ENCODE measurements at regions not wholly inside any gene's neighbourhood (a gene's known extent, or its start where the extent isn't known, plus 50 kb on each side); places are given as distances from the start of the nearest gene placed in this dataset.
"Not testable (repeated sequence)": the region's sequence is repeated elsewhere in the genome, so short reads cannot be mapped to it uniquely, and the experiment has no call there.

- not testable (repeated sequence) for H3K4me3 Mint-ChIP-seq; H3K36me3 Mint-ChIP-seq; ATAC-seq; H3K9me3 Mint-ChIP-seq; DNase-seq (ENCODE audit: low spot score in 2 of 2); H3K4me1 Mint-ChIP-seq; H3K27ac Mint-ChIP-seq
Measured at GRCh38 chr2:193352665-193353242, 1158.0 kb upstream of the TMEFF2 start.

- H3K27ac Mint-ChIP-seq: no peak overlapping the region
- H3K4me1 Mint-ChIP-seq: peaks cover 8% of the 10 kb centered on the region
- no peak overlapping the region for H3K4me3 Mint-ChIP-seq
- ATAC-seq (peak; percentile 26), DNase-seq (ENCODE audit: low spot score in 2 of 2) (no peak)
- H3K36me3 Mint-ChIP-seq: no peaks in the 10 kb centered on the region
- H3K9me3 Mint-ChIP-seq: no peaks in the 10 kb centered on the region
Measured at GRCh38 chr2:193350509-193350908, 1155.8 kb upstream of the TMEFF2 start.

- DNase-seq (ENCODE audit: low spot score in 2 of 2) (no peak), ATAC-seq (peak; percentile 53)
- Mint-ChIP-seq H3K9me3 (no peaks in the 10 kb centered on the region), H3K4me1 (peaks cover 8% of the 10 kb centered on the region), H3K36me3 (no peaks in the 10 kb centered on the region), H3K4me3 (no peak overlapping the region), H3K27ac (no peak overlapping the region)
Measured at GRCh38 chr2:193349642-193350041, 1154.9 kb upstream of the TMEFF2 start.

GRCh38 chr2:193348055-193348454, 1153.3 kb upstream of the TMEFF2 start:
- ATAC-seq (no peak), DNase-seq (ENCODE audit: low spot score in 2 of 2) (no peak)

GRCh38 chr2:193336781-193337180, 1142.0 kb upstream of the TMEFF2 start:
- no peaks in the 10 kb centered on the region for H3K36me3 Mint-ChIP-seq
- DNase-seq (ENCODE audit: low spot score in 2 of 2) (no peak), ATAC-seq (no peak)
- no peak overlapping the region for H3K27ac Mint-ChIP-seq
- H3K4me1 Mint-ChIP-seq: no peaks in the 10 kb centered on the region
- H3K4me3 Mint-ChIP-seq: no peak overlapping the region
- H3K9me3 Mint-ChIP-seq: peaks cover 6% of the 10 kb centered on the region

More at GRCh38 chr2:193348055-193348454, 1153.3 kb upstream of the TMEFF2 start:
- peak overlapping the region; percentile 77 for H3K27ac Mint-ChIP-seq
- H3K36me3 Mint-ChIP-seq: no peaks in the 10 kb centered on the region
- no peaks in the 10 kb centered on the region for H3K9me3 Mint-ChIP-seq
- peak overlapping the region; percentile 37 for H3K4me3 Mint-ChIP-seq
- peaks cover 8% of the 10 kb centered on the region for H3K4me1 Mint-ChIP-seq

- Mint-ChIP-seq H3K36me3 (no peaks in the 10 kb centered on the region), H3K27ac (no peak overlapping the region), H3K4me1 (no peaks in the 10 kb centered on the region), H3K9me3 (peaks cover 6% of the 10 kb centered on the region), H3K4me3 (no peak overlapping the region)
- ATAC-seq: no peak
- no peak for DNase-seq (ENCODE audit: low spot score in 2 of 2)
Measured at GRCh38 chr2:193334401-193334800, 1139.7 kb upstream of the TMEFF2 start.

- Mint-ChIP-seq H3K9me3 (peaks cover 6% of the 10 kb centered on the region), H3K4me3 (no peak overlapping the region), H3K27ac (no peak overlapping the region), H3K4me1 (no peaks in the 10 kb centered on the region), H3K36me3 (no peaks in the 10 kb centered on the region)
- ATAC-seq: no peak
- no peak for DNase-seq (ENCODE audit: low spot score in 2 of 2)
Measured at GRCh38 chr2:193333539-193333938, 1138.8 kb upstream of the TMEFF2 start.

- Mint-ChIP-seq H3K9me3 (peaks cover 6% of the 10 kb centered on the region), H3K4me3 (no peak overlapping the region), H3K36me3 (no peaks in the 10 kb centered on the region), H3K27ac (no peak overlapping the region), H3K4me1 (no peaks in the 10 kb centered on the region)
- ATAC-seq: no peak
- no peak for DNase-seq (ENCODE audit: low spot score in 2 of 2)
Measured at GRCh38 chr2:193332941-193333340, 1138.2 kb upstream of the TMEFF2 start.

GRCh38 chr2:193331676-193332075, 1136.9 kb upstream of the TMEFF2 start:
- DNase-seq (ENCODE audit: low spot score in 2 of 2): no peak
- Mint-ChIP-seq H3K27ac (no peak overlapping the region), H3K9me3 (peaks cover 6% of the 10 kb centered on the region), H3K36me3 (no peaks in the 10 kb centered on the region), H3K4me3 (no peak overlapping the region), H3K4me1 (no peaks in the 10 kb centered on the region)
- no peak for ATAC-seq

GRCh38 chr2:193326296-193326695, 1131.6 kb upstream of the TMEFF2 start:
- DNase-seq (ENCODE audit: low spot score in 2 of 2) (no peak), ATAC-seq (no peak)

GRCh38 chr2:193315428-193316091, 1120.8 kb upstream of the TMEFF2 start:
- no peak overlapping the region for H3K4me3 Mint-ChIP-seq
- no peaks in the 10 kb centered on the region for H3K36me3 Mint-ChIP-seq
- H3K9me3 Mint-ChIP-seq: no peaks in the 10 kb centered on the region
- no peak for DNase-seq (ENCODE audit: low spot score in 2 of 2)
- H3K4me1 Mint-ChIP-seq: no peaks in the 10 kb centered on the region
- no peak for ATAC-seq
- no peak overlapping the region for H3K27ac Mint-ChIP-seq

More at GRCh38 chr2:193326296-193326695, 1131.6 kb upstream of the TMEFF2 start:
- Mint-ChIP-seq H3K4me1 (no peaks in the 10 kb centered on the region), H3K27ac (no peak overlapping the region), H3K9me3 (peaks cover 7% of the 10 kb centered on the region), H3K4me3 (no peak overlapping the region), H3K36me3 (no peaks in the 10 kb centered on the region)

GRCh38 chr2:193303464-193303863, 1108.7 kb upstream of the TMEFF2 start:
- no peak for ATAC-seq
- no peak overlapping the region for H3K27ac Mint-ChIP-seq
- H3K9me3 Mint-ChIP-seq: peaks cover 3% of the 10 kb centered on the region
- no peak for DNase-seq (ENCODE audit: low spot score in 2 of 2)
- no peaks in the 10 kb centered on the region for H3K36me3 Mint-ChIP-seq
- H3K4me1 Mint-ChIP-seq: no peaks in the 10 kb centered on the region
- no peak overlapping the region for H3K4me3 Mint-ChIP-seq

GRCh38 chr2:193294371-193294770, 1099.6 kb upstream of the TMEFF2 start:
- Mint-ChIP-seq H3K27ac (no peak overlapping the region), H3K9me3 (peaks cover 3% of the 10 kb centered on the region), H3K36me3 (no peaks in the 10 kb centered on the region), H3K4me1 (no peaks in the 10 kb centered on the region), H3K4me3 (no peak overlapping the region)
- DNase-seq (ENCODE audit: low spot score in 2 of 2): no peak
- no peak for ATAC-seq

- Mint-ChIP-seq H3K4me3 (no peak overlapping the region), H3K4me1 (no peaks in the 10 kb centered on the region), H3K36me3 (no peaks in the 10 kb centered on the region), H3K9me3 (peaks cover 7% of the 10 kb centered on the region), H3K27ac (no peak overlapping the region)
- DNase-seq (ENCODE audit: low spot score in 2 of 2) (no peak), ATAC-seq (no peak)
Measured at GRCh38 chr2:193279361-193279760, 1084.6 kb upstream of the TMEFF2 start.

- DNase-seq (ENCODE audit: low spot score in 2 of 2) (no peak), ATAC-seq (no peak)
- no peak overlapping the region for H3K27ac Mint-ChIP-seq
- H3K36me3 Mint-ChIP-seq: no peaks in the 10 kb centered on the region
- no peak overlapping the region for H3K4me3 Mint-ChIP-seq
- no peaks in the 10 kb centered on the region for H3K4me1 Mint-ChIP-seq
- peaks cover 11% of the 10 kb centered on the region for H3K9me3 Mint-ChIP-seq
Measured at GRCh38 chr2:193276988-193277387, 1082.3 kb upstream of the TMEFF2 start.

GRCh38 chr2:193276560-193276959, 1081.8 kb upstream of the TMEFF2 start:
- DNase-seq (ENCODE audit: low spot score in 2 of 2): no peak
- ATAC-seq: no peak

More at GRCh38 chr2:193276560-193276959, 1081.8 kb upstream of the TMEFF2 start:
- no peak overlapping the region for H3K27ac Mint-ChIP-seq
- H3K9me3 Mint-ChIP-seq: peaks cover 13% of the 10 kb centered on the region
- no peaks in the 10 kb centered on the region for H3K36me3 Mint-ChIP-seq
- no peaks in the 10 kb centered on the region for H3K4me1 Mint-ChIP-seq
- H3K4me3 Mint-ChIP-seq: no peak overlapping the region
